NCI-H2171 treated with DMSO at 0.1 percent for 48 hours (cell line): ENCODE measurements at regions not wholly inside any gene's neighbourhood (a gene's known extent, or its start where the extent isn't known, plus 50 kb on each side); places are given as distances from the start of the nearest gene placed in this dataset.

Experiments
- DNase-seq: peaks from one replicate; lab custom pipeline; 2025; lab: John Stamatoyannopoulos, UW

DNA sequence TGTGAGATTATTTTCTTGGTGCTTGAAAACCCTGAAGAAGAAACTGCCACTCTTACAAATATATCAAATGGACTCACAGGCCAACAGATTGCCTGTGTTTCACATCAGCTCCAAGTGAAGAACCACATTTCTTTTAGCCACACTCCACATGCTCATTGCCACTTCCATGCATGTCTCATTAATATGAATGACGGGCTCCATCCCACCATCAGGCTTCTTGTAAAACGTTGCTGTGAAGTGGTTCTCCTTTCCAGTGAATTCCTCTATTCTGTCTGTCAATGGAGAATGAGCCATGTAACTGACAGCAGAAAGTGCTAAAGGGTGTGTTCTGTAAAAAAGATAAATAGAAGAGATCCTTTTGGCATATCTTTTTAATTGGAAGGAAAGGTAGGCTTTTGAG, 188.2 kb upstream of the RMST start:
- no peak for DNase-seq

DNA sequence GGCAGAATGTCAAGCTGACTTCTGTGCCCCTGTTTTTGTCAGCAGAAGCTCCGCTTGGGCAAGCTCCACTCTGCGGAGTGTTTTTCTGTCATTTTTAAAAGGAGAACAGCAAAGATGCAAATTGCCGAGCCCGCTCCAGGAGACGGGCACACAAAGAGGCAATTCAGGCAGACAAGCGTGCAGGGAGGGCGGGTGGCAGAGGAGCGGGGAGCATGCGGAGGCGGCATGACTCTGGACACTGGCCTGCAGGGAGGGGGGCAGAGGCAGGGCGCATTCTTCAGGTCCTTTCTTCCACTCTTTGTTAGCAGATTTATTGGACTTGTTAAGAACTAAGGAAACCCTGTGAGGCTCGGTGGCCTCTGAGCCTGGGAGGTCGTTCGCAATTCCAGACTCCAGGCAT, 187.3 kb upstream of the RMST start:
- DNase-seq = no peak

DNA sequence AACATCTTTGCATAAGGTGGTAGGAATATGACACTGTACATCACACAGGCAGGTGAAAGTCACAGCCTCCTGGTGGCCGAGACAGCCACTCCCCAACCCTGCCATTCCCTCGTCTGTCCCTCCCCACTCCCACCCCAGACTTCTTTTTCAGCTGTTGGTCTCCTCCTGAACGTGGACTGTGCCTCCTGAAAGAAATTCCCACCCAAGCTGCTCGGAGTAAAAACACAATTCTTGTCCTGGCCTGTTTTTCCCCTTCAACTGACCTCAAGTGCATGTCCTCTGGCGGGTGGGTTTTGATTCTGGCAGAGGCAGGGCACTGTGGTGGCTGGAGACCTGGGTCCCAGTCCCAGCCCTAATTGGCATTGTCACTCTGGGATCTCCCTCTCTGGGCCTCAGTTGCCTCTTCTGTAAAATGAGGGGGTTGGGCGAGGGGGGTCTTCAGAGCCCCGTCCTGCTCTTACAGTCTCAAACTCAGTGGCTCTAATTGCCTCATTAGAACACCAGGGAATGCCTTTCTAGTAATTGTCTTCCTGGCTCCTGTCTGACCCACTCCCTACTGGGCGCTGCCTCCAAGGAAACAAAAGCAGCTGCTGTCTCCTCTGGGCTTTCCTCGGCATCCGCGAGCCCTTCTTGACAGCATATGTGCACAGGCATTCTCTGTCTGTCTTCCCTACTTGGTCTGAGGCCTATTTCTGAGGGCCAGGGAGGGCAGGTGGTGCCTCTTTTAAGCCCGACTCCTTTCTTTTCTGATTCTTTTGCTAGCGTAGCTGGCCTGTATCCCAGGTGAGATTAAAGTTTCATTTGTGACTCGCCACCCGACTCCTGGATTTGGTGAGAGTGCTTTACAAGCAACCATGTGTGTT, 186.6 kb upstream of the RMST start:
- peak; percentile 57 for DNase-seq

DNA sequence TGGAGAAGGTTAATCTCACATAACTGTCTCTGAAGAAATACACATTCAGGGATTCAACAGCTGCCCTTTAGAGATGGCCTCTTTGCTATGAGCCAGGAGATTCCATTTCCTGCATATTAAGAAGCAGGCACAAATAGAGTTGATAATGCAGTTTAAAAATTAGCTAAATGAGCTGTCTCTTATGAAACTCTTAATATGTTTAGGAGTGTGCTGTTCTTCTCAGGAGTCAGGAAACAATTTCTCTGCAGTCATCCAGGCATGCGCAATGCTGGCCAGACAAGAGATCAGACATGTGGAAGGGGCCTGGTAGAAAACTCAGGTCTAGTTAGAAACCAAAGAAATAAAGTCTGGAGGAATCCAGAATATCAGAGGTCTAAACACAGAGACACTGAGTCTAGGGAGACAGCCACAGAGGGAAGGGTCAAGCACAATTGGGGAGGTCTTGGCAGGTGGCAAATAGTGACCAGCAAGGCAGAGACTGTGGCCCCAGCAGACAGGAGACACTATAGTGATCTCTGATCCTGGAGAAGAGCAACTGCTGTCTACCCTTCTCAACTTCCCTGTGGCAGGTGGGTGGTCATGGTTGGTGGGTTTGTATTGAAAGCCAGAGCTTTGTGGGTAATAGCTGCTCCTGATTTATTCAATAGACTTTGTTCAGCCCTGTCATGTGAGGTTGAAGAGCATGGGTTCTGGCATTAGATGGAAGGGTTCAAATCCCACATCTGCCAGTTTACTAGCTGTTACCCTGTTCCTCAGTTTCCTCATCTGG, 185.8 kb upstream of the RMST start:
- DNase-seq = peak; percentile 6

DNA sequence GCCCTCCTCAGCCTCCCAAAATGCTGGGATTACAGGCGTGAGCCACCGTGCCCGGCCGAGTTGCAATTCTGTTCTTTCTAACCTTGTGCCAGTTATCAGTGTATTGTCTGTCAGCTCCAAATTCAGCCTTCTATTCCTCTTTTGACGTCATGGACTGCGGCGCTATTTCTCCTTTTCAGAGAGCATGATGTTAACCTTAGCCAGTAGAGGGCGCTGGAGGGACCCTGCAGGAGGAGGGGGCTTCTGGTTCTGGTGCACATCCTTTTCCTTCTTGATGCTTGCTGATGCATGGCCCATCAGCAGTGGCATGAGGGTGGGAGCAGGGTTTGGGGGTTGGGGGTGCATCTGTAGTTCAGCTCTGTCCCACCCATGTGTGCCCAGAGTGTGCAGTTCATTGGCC, 179.3 kb upstream of the RMST start:
- DNase-seq = no peak

DNA sequence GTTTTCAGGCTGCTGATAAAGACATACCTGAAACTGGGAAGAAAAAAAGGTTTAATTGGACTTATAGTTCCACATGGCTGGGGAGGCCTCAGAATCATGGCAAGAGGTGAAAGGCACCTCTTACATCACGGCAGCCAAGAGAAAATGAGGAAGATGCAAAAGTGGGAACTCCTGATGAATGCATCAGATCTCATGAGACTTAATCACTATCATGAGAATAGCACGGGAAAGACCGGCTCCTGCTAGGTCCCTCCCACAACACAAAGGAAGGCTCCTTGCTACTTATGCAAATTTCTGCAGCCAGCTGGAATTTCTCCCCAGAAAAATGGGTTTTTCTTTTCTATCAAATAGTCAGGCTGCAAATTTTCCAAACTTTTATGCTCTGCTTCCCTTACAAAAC, 174.1 kb upstream of the RMST start:
- no peak for DNase-seq

DNA sequence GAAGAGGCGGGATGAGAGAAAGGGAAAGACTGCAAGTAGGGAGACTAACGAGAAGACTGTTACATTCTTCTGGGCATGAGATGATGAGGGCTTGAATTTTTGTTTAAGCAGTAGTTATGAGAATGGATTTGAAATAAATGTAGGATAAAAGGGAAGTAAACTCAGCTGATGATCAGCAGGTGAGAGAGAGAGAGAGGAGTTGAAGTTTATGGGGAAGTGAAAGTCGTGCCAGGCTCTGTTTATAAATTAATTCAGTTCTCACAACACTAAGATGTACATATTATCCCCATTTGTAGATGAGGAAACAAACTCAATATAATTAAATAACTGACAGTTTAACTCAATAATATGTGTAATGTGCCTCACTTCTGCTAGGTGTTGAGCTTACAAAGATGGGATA, 170.0 kb upstream of the RMST start:
- no peak for DNase-seq

DNA sequence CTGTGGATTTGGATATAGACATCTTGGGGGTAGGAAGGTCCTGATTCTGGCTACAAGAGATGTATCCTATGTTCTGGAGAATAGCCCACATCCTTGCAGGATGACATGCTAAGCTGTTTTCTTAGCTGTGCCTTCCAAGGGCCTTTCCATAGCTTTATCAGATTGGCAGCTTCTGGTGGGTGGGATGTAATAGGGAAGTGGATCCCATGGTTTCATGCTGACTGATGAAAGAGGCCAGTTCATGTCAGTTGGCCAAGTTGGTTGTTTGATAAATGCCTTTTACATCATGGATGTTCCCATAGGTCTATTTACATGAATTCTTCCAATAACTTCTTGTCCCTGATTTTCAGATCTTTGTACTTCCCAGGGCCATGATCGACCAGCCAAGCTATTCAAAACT, 169.1 kb upstream of the RMST start:
- no peak for DNase-seq

DNA sequence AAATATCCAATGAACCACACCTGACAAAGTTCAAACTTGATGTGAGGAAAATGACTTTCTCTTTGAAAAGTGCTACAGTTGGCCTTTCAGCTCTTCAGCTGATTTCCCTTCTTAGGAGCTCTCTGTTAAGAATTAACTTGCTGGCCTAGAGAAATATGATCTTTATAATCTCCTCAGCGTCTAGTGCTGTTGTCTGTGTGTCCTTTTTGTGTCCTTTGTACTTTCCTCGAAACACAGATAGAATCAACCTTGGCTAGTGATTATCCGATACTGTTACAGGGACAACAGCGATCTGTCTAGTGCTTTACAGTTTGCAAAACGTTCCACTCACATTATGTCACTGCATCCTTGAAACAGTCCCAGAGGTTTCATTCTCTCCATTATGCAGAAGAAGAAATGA, 162.8 kb upstream of the RMST start:
- no peak for DNase-seq

DNA sequence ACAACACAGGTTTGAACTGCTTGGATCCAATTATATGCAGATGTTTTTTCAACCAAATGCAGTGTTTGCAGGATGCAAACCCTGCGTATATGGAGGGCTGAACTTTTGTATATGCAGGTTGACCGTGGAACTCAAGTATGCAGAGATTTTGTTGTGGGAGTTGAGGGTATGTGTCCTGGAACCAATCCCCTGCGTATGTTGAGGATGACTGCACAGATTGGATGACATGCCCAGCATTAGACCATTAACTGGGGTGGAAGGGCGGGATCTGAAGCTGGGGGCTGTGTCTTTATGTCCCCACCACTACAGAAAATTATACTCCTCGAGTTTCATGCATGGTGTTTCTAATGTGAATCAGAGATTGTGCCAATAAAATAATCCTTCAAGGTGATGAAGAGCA, 162.2 kb upstream of the RMST start:
- no peak for DNase-seq

DNA sequence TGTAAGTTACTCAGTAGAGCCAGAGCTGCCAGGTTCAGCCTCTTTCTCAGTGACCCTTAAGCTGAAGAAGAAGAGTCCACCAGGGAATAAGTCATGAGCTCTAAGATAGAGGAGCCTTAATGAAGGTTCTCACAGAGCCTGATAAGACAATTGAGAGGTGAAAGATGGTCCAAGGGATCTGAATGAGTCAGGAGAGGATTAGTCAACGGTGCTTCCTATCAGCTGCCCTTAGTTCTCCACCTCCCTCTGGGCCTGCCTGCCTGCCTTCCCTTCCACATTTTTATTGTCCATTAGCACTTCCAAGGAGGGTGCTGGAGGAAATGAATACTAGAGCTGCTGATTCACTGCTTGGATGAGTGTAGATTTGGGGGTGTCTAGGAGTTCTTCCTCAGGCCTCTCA, 161.7 kb upstream of the RMST start:
- no peak for DNase-seq

DNA sequence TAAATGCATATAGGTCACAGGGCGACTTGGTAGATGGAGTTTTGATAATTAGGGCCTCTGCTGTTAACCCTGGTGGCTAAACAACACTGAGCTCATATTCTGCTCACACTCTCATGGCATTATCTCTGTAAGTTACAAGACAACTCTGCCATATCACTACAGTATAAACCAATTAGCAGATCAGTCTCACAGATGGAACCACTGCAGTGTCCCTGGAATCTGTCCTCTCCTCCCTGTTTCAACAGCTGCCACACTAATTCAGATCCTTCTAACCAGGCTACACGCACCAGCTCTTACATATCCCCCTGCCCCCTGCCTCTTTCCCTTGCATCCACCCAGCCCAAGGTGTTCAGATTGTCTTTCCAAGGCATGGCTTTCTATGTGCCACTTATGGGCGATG, 161.0 kb upstream of the RMST start:
- DNase-seq = peak; percentile 83

DNA sequence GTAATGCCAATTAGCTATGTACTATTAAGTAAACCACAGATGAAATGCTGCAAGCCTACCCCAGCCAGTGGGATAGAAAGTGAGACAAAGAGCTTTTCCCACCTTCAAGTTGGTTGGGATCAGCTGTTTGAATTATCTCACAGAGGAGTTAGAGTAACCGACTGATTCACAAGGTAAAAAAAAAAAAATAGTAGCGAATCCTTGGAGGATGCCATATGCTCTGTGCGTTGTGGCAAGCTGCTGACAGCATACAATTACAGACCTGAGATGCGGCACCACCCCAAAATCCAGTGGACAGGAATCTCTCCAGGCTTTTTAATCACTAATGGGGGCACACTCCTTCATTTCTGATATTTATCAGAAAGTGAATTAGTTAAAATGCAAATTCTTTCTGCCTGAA, 157.0 kb upstream of the RMST start:
- peak; percentile 91 for DNase-seq

DNA sequence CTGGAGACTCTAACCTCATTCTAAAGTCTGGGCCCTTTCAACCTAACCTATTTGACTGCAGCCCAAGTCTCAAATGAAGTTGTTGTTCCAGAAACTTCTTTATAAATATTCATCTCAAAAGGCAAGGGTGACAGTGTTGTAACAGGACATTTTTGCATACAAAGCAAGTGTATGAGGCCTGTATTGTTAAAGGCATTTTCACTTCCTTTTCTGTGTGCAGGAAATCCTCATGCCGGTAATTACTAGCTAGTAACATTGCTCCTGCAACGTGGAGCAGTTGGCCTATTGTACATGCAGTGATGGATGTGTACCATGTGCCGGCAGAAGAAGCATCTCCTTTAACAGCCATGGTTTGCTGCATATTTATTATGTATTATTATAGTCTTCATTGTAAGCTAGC, 156.5 kb upstream of the RMST start:
- no peak for DNase-seq

DNA sequence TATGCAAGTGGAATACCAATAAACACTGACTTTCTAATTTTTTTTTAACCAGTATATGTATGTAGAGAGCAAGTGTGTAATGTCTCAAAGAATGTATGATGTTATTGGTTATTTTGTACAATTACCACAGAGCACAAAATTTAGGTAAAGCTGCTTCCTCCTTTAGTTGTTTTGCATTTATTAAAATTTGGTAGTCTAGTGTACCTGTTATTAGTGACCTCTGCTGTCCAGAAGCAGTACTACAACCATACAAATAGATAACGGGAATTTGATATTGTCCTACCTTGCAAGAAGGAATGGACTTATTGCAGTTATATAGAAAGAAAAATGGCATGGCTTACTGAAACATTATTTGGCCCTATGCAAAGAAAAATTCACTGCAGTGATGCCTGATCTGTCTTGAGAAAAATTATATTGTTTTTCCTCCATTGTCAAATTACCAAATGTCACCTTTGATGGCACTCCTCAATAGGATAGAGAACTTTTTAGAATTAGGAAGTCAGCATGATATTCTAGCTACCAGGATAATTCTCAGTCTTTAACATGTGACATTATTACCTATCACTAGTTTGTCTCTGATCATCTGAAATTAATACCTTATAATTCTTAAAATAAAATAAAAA, 153.9 kb upstream of the RMST start:
- DNase-seq = peak; percentile 56

DNA sequence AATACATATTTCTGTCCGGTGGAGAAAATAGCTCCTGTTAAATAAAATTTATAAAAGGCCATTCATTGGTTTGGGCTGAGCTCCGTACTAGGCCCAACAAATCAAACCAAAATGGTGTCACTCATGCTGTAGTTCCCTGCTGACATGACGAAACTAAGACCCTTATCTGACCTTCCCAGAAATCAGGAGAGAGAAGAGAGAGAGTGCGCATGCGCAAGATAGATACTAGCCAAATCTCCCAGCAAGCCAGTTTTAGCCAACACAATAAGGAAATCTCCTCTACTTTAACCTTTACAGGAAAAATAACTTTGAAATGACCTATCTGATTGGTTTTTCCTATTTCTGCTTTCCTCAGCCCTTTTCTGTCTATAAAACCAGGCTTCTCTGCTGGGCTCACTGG, 152.7 kb upstream of the RMST start:
- DNase-seq = no peak

DNA sequence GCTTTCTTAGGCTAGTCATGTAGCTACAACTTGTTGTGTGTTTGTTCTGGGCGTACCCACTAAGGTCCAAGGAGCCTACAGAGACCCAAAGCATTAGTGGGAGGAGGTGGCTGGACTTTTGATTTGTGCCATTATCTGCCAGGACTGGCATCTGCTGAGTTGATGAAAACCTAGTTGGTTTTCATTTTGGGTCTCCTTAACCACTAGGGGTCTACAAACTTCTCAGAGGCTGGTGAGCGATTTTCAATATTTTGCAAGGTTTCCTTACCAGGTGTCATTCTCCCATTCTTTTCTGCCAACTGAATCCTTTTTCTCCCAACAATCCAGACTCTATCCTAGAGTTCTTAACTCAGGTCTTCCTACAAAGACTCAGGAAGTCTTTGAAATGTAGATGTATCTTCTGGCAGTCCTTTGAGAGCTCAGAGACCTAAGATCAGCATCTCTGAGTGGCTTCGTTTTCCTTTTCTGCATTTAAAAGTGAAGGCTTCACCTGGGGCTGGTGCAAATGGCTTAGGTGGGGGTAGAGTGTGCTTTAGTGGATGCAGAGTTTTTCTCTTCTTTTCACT, 150.0 kb upstream of the RMST start:
- DNase-seq = no peak

DNA sequence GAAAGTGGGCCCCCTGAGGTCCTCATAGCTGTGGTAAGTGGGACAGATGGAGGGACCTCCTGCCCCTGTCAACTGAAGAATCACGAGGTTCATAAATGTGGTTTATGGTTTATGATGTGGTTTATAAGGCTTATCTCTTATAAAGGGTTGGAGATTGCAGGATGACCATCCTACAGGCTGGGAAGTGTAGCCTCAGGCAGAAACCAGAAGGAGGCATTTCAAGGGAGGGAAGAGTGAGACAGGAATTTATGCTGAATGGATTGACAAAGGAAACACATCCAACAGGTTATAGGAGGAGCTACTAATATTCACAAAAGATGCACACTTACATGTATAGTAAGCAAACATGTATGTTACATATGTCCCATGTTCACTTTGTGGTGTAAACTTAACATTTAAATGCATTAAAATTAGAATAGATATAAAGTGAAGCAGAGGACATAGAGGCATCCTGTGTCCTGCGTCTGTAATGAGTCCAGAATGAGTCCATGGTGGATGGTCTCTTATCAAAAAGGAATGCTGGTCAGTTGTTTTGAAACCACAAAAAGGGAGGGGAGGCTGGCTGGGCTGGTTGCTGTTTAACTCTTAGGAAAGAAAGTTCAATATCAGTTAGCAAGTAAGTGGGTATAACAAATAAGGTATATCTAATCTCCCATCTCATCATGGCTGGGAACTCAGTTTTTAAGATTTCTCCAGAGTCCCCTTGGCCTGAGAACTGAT, 149.0 kb upstream of the RMST start:
- DNase-seq = no peak

DNA sequence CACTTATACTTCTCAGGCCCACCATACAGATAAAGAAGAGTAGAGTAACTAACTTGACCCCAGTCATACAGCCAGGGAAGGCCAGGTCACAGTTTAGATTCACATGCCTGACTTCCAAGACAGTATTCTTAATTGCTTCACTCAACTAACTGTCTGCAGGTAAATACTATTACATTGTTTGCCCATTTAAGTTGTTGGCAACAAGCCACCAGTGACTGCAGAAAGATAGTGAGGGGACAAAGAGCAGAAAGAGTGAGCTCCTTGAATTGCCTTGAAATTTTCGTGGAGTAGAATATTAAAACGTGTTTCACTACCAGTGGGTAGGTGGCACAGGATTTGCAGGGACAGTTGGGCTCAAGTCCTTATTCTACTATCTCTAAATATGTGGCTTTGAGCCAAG, 146.3 kb upstream of the RMST start:
- no peak for DNase-seq

DNA sequence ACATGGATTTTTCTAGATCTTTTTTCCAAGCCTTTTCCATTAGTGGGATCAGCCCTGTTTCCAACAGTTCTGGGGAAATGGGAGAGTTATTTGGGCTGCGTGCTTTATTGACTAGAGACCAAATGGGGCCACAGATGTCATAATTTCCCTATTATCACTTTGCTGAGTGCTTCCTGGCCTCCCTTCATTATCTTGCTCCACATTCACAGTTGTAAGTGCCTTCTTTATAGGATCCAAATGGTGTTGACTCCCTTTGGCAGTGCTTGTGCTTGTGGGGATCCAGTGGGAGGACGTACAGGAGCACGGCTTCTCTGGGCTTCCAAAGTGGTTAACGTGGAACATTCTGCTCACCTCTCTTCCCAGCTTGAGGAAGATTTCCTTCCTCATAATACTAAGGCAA, 141.0 kb upstream of the RMST start:
- DNase-seq = no peak

DNA sequence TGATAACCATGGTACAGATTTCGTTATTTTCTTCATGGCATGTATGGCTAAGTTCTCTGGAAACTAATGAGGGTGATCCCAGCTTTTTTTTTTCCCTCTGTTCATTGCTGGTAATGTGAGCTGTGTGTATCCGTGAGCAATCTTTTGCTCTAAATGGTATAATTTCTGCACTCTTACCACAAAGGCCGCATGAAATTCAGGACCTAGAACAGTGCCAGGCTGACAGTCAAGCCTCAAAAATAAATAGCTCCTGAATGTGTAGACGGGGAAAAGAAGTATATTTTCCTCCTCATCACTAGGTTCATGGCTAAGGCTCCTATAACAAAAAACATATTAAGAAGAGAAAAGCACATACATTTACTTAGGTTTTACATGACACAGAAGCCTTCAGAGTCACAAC, 140.2 kb upstream of the RMST start:
- DNase-seq = no peak

DNA sequence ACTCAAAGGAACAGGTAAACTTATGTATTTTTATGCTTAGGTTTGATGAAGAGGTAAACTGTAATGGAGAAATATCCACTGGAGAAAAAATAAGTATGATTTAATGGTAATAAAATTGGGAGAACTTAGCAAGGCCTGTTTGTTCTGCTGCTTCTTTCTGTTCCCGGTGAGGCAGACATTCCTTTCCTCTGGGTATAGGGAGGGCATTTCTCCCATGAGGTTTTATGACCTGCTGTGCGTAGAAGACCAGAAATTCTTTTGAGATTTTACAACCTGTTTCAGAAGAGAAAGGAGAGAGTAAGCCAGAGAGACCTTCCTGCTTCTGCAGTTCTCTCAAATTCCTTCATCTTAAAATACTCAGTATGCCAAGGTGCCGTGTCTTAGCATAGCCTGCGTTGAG, 139.4 kb upstream of the RMST start:
- DNase-seq = no peak
